Ishikawa (cell line): ENCODE measurements at regions not wholly inside any gene's neighbourhood (a gene's known extent, or its start where the extent isn't known, plus 50 kb on each side); places are given as distances from the start of the nearest gene placed in this dataset.

Experiments
- CEBPB ChIP-seq: IDR thresholded peaks from 2 replicates; pipeline ENCODE4 v1.6.1; 2012
- CREB1 ChIP-seq: IDR thresholded peaks from 2 replicates; pipeline ENCODE4 v1.6.1; 2012; ENCODE audit warnings: low read depth
- EGR1 ChIP-seq: IDR thresholded peaks from 2 replicates; pipeline ENCODE4 v1.6.1; 2012
- EP300 ChIP-seq: IDR thresholded peaks from 2 replicates; pipeline ENCODE4 v1.6.1; 2012; ENCODE audit warnings: borderline replicate concordance
- FOXM1 ChIP-seq: IDR thresholded peaks from 2 replicates; pipeline ENCODE4 v1.6.1; 2012; ENCODE audit warnings: low read depth, borderline replicate concordance
- NFIC ChIP-seq: IDR thresholded peaks from 2 replicates; pipeline ENCODE4 v1.6.1; 2012
- RAD21 ChIP-seq: IDR thresholded peaks from 2 replicates; pipeline ENCODE4 v1.6.1; 2012; ENCODE audit warnings: low read depth
- TAF1 ChIP-seq: IDR thresholded peaks from 2 replicates; pipeline ENCODE4 v1.6.1; 2012; ENCODE audit warnings: low read depth, mild to moderate bottlenecking
- TCF12 ChIP-seq: IDR thresholded peaks from 2 replicates; pipeline ENCODE4 v1.6.1; 2012; ENCODE audit warnings: low read depth
- TEAD4 ChIP-seq: IDR thresholded peaks from 2 replicates; pipeline ENCODE4 v1.6.1; 2012
- YY1 ChIP-seq: IDR thresholded peaks from 2 replicates; pipeline ENCODE4 v1.6.1; 2012; ENCODE audit warnings: low read depth
- ZBTB7A ChIP-seq: IDR thresholded peaks from 2 replicates; pipeline ENCODE4 v1.6.1; 2012; ENCODE audit warnings: low read depth
- TF ChIP-seq, protein P1 (sequence below): IDR thresholded peaks from 2 replicates; pipeline ENCODE4 v1.6.1; 2012
- TF ChIP-seq, protein P2 (sequence below): IDR thresholded peaks from 2 replicates; pipeline ENCODE4 v1.6.1; 2012; ENCODE audit warnings: low read depth, mild to moderate bottlenecking
- TF ChIP-seq, protein P3 (sequence below): IDR thresholded peaks from 2 replicates; pipeline ENCODE4 v1.6.1; 2012

DNA sequence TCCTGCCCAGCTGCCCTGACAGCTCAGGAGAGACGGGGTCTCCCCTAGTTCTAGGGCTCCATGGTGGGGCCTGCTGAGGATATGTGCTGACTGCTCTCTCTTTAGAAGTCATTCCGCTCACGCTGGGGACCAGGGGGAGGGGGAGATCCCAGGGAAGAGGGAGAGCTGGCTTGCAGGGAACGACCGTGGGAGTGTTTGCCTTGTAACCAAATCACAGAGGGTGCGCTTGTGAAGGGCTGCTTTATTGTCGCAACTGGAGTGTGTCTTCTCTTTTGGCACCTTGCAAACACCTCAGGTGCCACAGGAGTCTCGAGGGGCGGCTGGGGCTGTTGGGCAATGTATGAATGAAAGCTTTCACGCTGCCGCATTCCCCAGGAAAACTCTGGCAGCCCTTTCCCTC is 531.3 kb upstream of the MKI67 start:
- TF ChIP-seq FOXM1 (no peak), EGR1 (no peak)

DNA sequence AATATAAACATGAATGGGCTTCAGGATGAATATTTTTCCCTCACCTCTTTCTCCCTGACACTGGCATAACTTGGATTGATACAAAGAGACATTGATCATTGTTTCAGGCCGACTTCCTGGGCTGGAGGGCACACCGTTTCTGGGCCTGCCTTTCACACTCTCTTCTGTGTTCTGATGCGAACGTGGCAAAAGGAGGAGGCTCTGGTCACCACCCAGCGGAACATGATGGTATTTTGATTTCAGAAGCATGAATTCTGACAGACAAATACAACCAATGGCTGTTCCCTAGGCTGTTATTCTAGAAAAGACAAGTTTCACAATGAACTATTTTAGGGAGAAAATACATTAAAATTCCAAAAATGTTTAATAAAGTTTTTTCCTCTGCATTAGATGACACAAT is 534.5 kb upstream of the MKI67 start:
- no peak for TF ChIP-seq YY1
- no peak for TF ChIP-seq CREB1
- no peak for TF ChIP-seq RAD21
- TF ChIP-seq FOXM1, result no peak

DNA sequence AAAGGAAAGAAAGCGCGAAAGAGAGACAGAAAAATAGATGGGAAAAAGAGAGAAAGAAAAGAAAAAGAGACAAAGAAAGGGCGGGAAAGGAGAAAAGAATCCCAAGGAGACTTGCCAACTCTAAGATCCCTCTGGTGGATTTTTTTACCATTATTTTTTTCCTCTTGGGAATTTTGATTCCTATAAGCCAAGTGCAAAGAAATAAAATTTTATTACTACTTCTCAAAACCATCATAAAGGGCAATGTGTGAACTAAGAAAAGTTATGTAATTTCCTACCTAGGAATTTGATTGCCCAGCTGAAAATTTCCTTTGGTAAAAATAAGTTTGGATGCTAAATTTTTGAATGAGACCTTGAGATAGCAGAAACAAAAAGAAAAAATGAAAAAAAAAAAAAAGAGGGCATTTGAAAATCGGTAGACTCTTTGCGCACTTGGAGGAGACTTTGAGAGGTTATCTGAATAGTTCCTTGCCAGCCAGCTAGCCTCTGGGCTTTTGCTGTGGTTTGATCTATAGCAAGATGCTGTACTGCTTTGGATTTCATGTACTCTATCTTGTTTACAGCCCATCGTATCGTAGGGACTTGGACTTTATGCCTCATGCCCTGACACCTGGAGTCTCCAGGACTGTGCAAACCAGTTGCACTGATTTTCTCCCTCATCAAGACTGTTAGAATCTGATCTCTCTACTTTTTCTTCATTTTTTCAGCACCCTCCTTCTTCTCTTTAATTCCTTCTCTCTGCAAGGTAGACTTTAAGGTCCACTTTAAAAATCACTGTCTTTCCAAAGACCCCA is 535.4 kb upstream of the MKI67 start:
- no peak for TF ChIP-seq CREB1
- TF ChIP-seq TAF1, result no peak
- TF ChIP-seq RAD21, result no peak
- TF ChIP-seq TCF12, result no peak
- no peak for TF ChIP-seq EP300
- no peak for TF ChIP-seq FOXM1
- no peak for TF ChIP-seq CEBPB
- TF ChIP-seq EGR1, result no peak
- TF ChIP-seq, protein P1, sequence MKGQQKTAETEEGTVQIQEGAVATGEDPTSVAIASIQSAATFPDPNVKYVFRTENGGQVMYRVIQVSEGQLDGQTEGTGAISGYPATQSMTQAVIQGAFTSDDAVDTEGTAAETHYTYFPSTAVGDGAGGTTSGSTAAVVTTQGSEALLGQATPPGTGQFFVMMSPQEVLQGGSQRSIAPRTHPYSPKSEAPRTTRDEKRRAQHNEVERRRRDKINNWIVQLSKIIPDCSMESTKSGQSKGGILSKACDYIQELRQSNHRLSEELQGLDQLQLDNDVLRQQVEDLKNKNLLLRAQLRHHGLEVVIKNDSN, result no peak
- TF ChIP-seq, protein P2, sequence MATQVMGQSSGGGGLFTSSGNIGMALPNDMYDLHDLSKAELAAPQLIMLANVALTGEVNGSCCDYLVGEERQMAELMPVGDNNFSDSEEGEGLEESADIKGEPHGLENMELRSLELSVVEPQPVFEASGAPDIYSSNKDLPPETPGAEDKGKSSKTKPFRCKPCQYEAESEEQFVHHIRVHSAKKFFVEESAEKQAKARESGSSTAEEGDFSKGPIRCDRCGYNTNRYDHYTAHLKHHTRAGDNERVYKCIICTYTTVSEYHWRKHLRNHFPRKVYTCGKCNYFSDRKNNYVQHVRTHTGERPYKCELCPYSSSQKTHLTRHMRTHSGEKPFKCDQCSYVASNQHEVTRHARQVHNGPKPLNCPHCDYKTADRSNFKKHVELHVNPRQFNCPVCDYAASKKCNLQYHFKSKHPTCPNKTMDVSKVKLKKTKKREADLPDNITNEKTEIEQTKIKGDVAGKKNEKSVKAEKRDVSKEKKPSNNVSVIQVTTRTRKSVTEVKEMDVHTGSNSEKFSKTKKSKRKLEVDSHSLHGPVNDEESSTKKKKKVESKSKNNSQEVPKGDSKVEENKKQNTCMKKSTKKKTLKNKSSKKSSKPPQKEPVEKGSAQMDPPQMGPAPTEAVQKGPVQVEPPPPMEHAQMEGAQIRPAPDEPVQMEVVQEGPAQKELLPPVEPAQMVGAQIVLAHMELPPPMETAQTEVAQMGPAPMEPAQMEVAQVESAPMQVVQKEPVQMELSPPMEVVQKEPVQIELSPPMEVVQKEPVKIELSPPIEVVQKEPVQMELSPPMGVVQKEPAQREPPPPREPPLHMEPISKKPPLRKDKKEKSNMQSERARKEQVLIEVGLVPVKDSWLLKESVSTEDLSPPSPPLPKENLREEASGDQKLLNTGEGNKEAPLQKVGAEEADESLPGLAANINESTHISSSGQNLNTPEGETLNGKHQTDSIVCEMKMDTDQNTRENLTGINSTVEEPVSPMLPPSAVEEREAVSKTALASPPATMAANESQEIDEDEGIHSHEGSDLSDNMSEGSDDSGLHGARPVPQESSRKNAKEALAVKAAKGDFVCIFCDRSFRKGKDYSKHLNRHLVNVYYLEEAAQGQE, result no peak
- TF ChIP-seq, protein P3, sequence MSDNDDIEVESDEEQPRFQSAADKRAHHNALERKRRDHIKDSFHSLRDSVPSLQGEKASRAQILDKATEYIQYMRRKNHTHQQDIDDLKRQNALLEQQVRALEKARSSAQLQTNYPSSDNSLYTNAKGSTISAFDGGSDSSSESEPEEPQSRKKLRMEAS, result no peak
- TF ChIP-seq ZBTB7A, result no peak
- TF ChIP-seq NFIC, result no peak
- TF ChIP-seq TEAD4, result no peak
- no peak for TF ChIP-seq YY1

DNA sequence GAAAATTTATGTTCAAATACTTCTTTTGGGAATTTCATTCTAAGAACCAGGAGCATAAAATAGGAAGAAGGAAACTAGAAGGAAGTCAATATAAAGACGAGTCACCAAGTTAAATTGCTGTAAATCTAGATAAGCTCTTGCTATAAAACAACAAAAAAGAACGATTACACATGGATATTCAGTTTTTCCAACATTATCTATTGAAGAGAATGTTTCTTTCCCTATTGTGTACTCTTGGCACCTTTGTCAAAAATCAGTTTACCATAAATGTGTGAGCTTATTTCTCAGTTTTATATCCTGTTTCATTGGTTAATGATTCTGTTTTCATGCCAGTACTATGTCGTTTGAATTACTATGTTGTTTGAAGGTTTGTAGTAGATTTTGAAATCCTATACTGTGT is 536.3 kb upstream of the MKI67 start:
- TF ChIP-seq CREB1 (no peak), TCF12 (no peak), FOXM1 (no peak), RAD21 (no peak), EGR1 (no peak), TAF1 (no peak)
- TF ChIP-seq, protein P1, result no peak
- TF ChIP-seq, protein P2, result no peak
- TF ChIP-seq, protein P3, result no peak

DNA sequence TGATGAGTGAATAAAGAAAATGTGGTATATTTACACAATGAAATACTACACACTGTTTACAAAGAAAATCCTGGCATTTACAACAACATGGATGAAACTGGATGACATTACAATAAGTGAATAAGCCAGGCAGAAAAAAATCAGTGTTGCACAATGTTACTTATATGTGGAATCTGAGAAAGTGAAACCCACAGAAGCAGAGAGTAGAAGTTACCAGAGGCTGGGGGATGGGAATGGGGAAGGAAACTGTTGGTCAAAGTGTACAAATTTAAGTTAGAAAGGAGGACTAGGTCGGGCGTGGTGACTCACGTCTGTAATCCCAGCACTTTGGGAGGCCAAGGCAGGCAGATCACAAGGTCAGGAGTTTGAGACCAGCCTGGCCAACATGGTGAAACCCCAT is 538.5 kb upstream of the MKI67 start:
- TF ChIP-seq, protein P3, result no peak
- TF ChIP-seq ZBTB7A (no peak), CREB1 (no peak), TCF12 (no peak), NFIC (no peak)

DNA sequence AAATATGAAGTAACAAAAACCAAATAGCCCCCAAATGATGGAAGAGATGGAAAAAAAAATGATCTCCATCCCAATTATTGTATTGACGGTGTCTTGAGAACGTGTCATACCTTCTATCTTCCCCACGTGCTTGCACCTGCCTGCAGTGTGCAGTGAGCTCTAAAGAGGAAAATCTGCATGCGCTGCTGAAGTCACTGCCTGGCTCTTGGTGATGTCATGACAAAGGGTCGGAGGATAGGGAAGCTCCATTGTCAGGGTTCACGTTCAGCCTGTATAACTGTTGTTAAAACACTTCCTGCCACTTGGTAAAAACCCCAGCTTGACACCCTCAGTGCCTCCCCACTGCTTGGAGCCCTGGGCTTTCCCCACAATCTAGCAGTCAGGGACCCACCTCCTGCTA is 549.2 kb upstream of the MKI67 start:
- TF ChIP-seq ZBTB7A (no peak), FOXM1 (no peak), TEAD4 (no peak)
